LoVo (cell line): ENCODE measurements at regions not wholly inside any gene's neighbourhood (a gene's known extent, or its start where the extent isn't known, plus 50 kb on each side); places are given as distances from the start of the nearest gene placed in this dataset.

Experiments used
- DNase-seq: peaks from one replicate; pipeline ENCODE4 v3.0.0-alpha.2; 2016; ENCODE audit warnings: low spot score

GRCh38 chr7:70986297-70986696, 145.6 kb upstream of the GALNT17 start:
- no peak for DNase-seq

- no peak for DNase-seq
These were observed 137.8 kb upstream of the GALNT17 start for GRCh38 chr7:70994176-70994575.

DNA sequence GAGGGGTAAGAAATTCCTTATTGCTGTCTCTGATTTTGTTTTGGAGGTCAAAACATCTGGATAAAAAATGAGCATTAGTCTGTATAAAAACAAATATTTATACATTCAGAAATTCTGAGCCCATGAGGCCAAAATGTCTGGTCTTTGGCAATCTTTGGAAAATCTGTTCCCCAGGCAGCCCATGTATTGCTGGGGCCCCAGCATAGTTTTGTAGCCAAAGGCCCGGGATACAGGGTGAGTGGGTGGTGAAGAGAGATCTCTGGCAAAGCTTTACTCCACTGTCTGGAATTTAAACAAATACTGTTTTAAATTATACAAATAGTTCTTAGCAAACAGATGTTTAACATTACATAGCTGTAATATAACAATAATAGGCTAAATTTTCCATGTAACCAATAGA, 134.7 kb upstream of the GALNT17 start:
- DNase-seq, result no peak

DNA sequence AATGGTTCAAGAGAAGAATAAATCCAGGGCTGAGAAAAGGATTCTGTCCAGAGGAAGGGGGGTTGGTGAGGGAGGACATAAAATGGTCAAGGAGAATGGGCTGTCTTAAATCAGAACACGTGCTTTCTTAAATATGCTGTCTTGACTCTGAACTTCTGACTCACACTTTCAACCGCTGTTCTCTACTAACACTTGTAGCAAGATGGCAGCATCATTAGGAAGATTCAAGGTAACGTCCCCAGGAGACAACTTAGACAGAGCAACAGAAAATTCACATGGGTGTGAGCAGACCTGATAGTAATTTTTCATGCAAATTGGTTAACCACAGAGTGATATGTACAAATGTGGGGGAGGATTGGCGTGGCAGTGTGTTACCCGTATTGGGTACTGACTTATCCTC, 126.8 kb upstream of the GALNT17 start:
- no peak for DNase-seq

GRCh38 chr7:71009636-71010035, 122.3 kb upstream of the GALNT17 start:
- DNase-seq, result no peak

DNA sequence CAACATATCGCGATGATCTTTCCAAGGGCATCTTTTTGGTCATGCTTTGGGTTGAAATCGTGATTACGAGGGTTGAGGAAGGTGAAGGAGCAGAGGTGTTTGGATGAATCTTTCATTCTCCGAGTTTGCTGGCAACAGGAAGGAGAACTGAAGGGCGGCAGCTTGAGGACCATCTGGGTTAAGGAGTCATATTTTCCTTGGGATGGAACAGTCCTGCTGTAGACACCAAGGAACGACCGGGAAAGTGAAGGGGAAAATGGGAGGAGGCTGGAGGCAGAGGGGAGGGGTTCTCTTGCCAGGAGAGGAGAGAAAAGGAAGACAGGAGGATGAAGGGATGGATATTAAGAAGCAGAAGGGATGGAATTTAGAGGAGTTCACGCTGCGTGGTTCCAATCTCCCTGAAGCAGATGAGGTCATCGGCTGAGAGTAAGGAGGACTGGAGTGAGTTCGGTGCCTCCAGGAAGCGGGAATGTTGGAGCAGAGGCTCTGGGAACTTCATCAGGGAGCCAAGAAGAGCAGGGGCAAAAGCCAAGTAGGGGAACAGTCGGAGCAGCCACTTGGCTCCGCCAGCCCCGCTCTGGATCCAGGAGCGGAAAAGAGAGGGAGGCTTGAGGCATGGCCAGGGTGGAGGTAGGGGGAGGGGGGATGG, 116.6 kb upstream of the GALNT17 start:
- DNase-seq, result no peak

DNA sequence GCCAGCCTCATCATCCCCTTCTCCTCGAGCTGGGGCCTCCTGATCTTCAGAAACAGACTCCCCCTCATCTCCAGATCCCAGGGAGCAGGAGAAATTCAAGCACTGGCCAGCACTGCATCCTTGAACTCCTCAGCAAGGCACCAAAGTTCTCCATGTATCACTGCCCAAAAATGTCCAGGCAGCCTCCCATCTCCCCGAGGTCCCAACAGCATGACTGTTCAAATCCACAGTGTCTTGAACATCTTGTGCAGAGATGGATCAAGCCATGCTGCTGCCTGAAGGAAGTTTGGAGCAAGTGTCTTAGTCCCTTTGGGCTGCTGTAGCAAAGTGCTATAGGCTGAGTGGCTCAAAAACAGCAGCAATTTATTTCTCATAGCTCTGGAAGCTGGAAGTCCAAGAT, 115.5 kb upstream of the GALNT17 start:
- DNase-seq, result no peak

- no peak for DNase-seq
These were observed 114.3 kb upstream of the GALNT17 start for GRCh38 chr7:71017602-71018001.

- DNase-seq, result no peak
These were observed 112.2 kb upstream of the GALNT17 start for GRCh38 chr7:71019706-71020105.

- DNase-seq, result no peak
These were observed 110.8 kb upstream of the GALNT17 start for GRCh38 chr7:71021131-71021530.

DNA sequence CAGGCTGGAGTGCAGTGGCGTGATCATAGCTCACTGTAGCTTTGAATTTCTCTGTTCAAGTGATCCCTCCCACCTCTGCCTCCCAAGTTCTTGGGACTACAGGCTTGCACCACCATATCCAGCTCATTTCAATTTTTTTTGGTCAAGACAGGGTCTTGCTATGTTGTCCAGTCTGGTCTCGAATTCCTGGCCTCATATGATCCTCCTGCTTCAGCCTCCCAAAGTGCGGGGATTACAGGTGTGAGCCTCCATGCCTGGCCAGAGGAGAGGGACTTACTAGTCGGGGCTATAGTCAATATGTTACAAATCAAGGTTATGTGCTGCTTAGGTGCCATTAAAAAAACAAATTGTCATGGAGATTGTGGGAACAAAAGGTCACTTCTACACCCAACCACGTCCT, 105.3 kb upstream of the GALNT17 start:
- no peak for DNase-seq

- DNase-seq, result no peak
These were observed 97.7 kb upstream of the GALNT17 start for GRCh38 chr7:71034243-71034642.

- no peak for DNase-seq
These were observed 89.4 kb upstream of the GALNT17 start for GRCh38 chr7:71042591-71042990.

DNA sequence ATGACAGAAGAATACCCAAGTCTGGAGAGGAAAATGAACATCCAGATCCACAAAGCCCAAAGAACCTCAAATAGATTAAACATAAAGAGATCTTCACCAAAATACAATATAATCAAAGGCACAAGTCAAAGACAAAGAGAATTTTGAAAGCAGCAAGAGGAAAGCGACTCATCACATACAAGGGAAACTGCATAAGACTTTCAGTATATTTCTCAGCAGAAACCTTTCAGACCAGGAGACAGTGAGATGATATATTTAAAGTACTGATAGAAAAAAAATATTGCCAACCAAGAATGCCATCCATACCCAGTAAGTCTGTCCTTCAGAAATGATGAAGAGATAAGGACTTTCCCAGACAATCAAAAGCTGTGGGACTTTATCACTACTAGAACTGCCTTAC, 81.5 kb upstream of the GALNT17 start:
- DNase-seq, result no peak

- no peak for DNase-seq
These were observed 76.4 kb upstream of the GALNT17 start for GRCh38 chr7:71055504-71055903.

DNA sequence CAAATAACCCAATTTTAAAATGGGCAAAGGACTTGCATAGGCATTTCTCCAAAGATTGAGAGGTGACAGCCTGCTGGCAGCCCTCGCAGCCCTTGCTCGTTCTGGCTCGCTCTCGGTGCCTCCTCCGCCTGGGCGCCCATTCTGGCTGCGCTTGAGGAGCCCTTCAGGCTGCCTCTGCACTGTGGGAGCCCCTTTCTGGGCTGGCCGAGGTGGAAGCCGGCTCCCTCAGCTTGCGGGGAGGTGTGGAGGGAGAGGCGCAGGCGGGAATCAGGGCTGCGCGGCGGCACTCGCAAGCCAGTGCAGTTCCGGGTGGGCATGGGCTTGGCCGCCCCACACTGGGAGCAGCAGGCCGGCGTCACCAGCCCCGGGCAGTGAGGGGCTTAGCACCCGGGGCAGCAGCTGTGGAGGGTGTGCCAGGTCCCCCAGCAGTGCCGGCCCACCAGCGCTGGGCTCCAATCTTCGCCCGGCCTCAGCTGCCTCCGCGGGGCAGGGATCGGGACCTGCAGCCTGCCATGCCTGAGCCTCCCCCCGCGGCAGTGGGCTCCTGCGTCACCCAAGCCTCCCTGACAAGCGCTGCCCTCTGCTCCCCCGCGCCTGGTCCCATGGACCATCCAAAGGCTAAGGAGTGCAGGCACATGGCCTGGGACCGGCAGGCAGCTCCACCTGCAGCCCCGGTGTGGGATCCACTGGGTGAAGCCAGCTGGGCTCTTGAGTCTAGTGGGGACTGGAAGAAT, 54.0 kb upstream of the GALNT17 start:
- no peak for DNase-seq
